Calu3 (cell line): ENCODE measurements at regions not wholly inside any gene's neighbourhood (a gene's known extent, or its start where the extent isn't known, plus 50 kb on each side); places are given as distances from the start of the nearest gene placed in this dataset.

Experiments
- BruUV-seq: library from RNA; stranded (reverse); fragments of 400-500 nt; replicated peaks from 2 replicates; lab custom pipeline; 2021; lab: Mats Ljungman, UMichigan
- CTCF ChIA-PET: fragments of 300-600 bp; sonication (Branson Sonifier 250); formaldehyde crosslinking; loops from one replicate; lab custom pipeline; 2022; ENCODE audit warnings: antibody characterized with exemption; lab: Charles Lee
- DNase-seq: peaks from one replicate; pipeline ENCODE4 v3.0.0; 2022
- H3K27ac Mint-ChIP-seq: one replicate; pipeline ENCODE4 v1.8.0; 2022; ENCODE audit warnings: mixed read lengths; ENCODE audit not compliant: unreplicated experiment
- H3K27me3 Mint-ChIP-seq: one replicate; pipeline ENCODE4 v1.8.0; 2022; ENCODE audit warnings: mixed read lengths; ENCODE audit not compliant: unreplicated experiment
- H3K36me3 Mint-ChIP-seq: one replicate; pipeline ENCODE4 v1.8.0; 2022; ENCODE audit warnings: mild to moderate bottlenecking, moderate library complexity, mixed read lengths; ENCODE audit not compliant: insufficient read depth, unreplicated experiment
- H3K4me1 Mint-ChIP-seq: one replicate; pipeline ENCODE4 v1.8.0; 2022; ENCODE audit warnings: mild to moderate bottlenecking, low read depth, mixed read lengths; ENCODE audit not compliant: unreplicated experiment
- H3K4me3 Mint-ChIP-seq: one replicate; pipeline ENCODE4 v1.8.0; 2022; ENCODE audit warnings: mild to moderate bottlenecking, low read depth, moderate library complexity, mixed read lengths; ENCODE audit not compliant: unreplicated experiment
- H3K9me3 Mint-ChIP-seq: one replicate; pipeline ENCODE4 v1.8.0; 2022; ENCODE audit warnings: low read depth, mixed read lengths; ENCODE audit not compliant: unreplicated experiment
- CTCF ChIP-seq: fragments of 200-600 bp; IDR thresholded peaks from one replicate; pipeline ENCODE4 v1.8.0; 2022; ENCODE audit warnings: antibody characterized with exemption; ENCODE audit not compliant: unreplicated experiment
- intact Hi-C: fragments of 100-400 bp; cut with micrococcal nuclease; formaldehyde crosslinking; loops from one replicate; pipeline ENCODE4 v1.10.0; 2022; ENCODE audit not compliant: unreplicated experiment

GRCh38 chr2:219878516-219878915 lies 251.1 kb downstream of the SLC4A3 start:
- Mint-ChIP-seq H3K27me3 (peaks cover 16% of the 10 kb centered on the region), H3K9me3 (no peaks in the 10 kb centered on the region), H3K36me3 (no peaks in the 10 kb centered on the region), H3K4me3 (no peak overlapping the region), H3K27ac (no peak overlapping the region), H3K4me1 (no peaks in the 10 kb centered on the region)
- no TSS peak for BruUV-seq
- no peak for DNase-seq
- intact Hi-C loops: no loop called here
- CTCF ChIA-PET: no interaction called here
- no peak for TF ChIP-seq CTCF

GRCh38 chr2:219881851-219882250 lies 254.4 kb downstream of the SLC4A3 start:
- BruUV-seq: no TSS peak
- H3K9me3 Mint-ChIP-seq: no peaks in the 10 kb centered on the region
- intact Hi-C loops: no loop called here
- H3K36me3 Mint-ChIP-seq: no peaks in the 10 kb centered on the region
- H3K4me1 Mint-ChIP-seq: no peaks in the 10 kb centered on the region
- DNase-seq: no peak
- CTCF ChIA-PET: no interaction called here
- TF ChIP-seq CTCF: no peak
- H3K27ac Mint-ChIP-seq: no peak overlapping the region
- no peak overlapping the region for H3K4me3 Mint-ChIP-seq
- peaks cover 16% of the 10 kb centered on the region for H3K27me3 Mint-ChIP-seq

GRCh38 chr2:219886615-219887014 lies 259.2 kb downstream of the SLC4A3 start:
- Mint-ChIP-seq H3K4me1 (no peaks in the 10 kb centered on the region), H3K9me3 (peaks cover 2% of the 10 kb centered on the region), H3K27me3 (no peaks in the 10 kb centered on the region), H3K36me3 (no peaks in the 10 kb centered on the region), H3K4me3 (no peak overlapping the region), H3K27ac (no peak overlapping the region)
- intact Hi-C loops: no loop called here
- BruUV-seq: no TSS peak
- CTCF ChIA-PET: interaction anchor here (0.7 to 1.3 kb wide), 2 partner anchors 12 to 16 kb away, joined by 3 to 13 read pairs; no protein-coding TSS in a partner anchor
- no peak for TF ChIP-seq CTCF
- DNase-seq: no peak

GRCh38 chr2:219887870-219888269 lies 260.4 kb downstream of the SLC4A3 start:
- intact Hi-C loops: no loop called here
- DNase-seq: no peak
- H3K4me3 Mint-ChIP-seq: no peak overlapping the region
- H3K36me3 Mint-ChIP-seq: no peaks in the 10 kb centered on the region
- peaks cover 2% of the 10 kb centered on the region for H3K9me3 Mint-ChIP-seq
- no peak overlapping the region for H3K27ac Mint-ChIP-seq
- H3K27me3 Mint-ChIP-seq: no peaks in the 10 kb centered on the region
- CTCF ChIA-PET: no interaction called here
- H3K4me1 Mint-ChIP-seq: no peaks in the 10 kb centered on the region
- TF ChIP-seq CTCF: no peak
- no TSS peak for BruUV-seq

- CTCF ChIA-PET: no interaction called here
- no peaks in the 10 kb centered on the region for H3K36me3 Mint-ChIP-seq
- no peaks in the 10 kb centered on the region for H3K27me3 Mint-ChIP-seq
- H3K9me3 Mint-ChIP-seq: peaks cover 4% of the 10 kb centered on the region
- H3K27ac Mint-ChIP-seq: no peak overlapping the region
- intact Hi-C loops: no loop called here
- no peak for DNase-seq
- H3K4me3 Mint-ChIP-seq: no peak overlapping the region
- H3K4me1 Mint-ChIP-seq: no peaks in the 10 kb centered on the region
- BruUV-seq: no TSS peak
- TF ChIP-seq CTCF: no peak
These were observed 266.1 kb downstream of the SLC4A3 start for GRCh38 chr2:219893541-219893940.
